Glutamatergic neuron (in vitro differentiated cells): ENCODE measurements at regions not wholly inside any gene's neighbourhood (a gene's known extent, or its start where the extent isn't known, plus 50 kb on each side); places are given as distances from the start of the nearest gene placed in this dataset.

Experiments
- DNase-seq: peaks from one replicate; pipeline ENCODE4 v3.0.0; 2022
- H3K27ac Mint-ChIP-seq: one replicate; pipeline ENCODE4 v1.8.0; 2020; ENCODE audit warnings: mild to moderate bottlenecking, mixed read lengths, inconsistent platforms; ENCODE audit not compliant: unreplicated experiment
- H3K27me3 Mint-ChIP-seq: one replicate; pipeline ENCODE4 v1.8.0; 2020; ENCODE audit warnings: mild to moderate bottlenecking, moderate library complexity, mixed read lengths, inconsistent platforms; ENCODE audit not compliant: unreplicated experiment
- H3K36me3 Mint-ChIP-seq: one replicate; pipeline ENCODE4 v1.8.0; 2020; ENCODE audit warnings: mild to moderate bottlenecking, mixed read lengths, inconsistent platforms; ENCODE audit not compliant: unreplicated experiment
- H3K4me1 Mint-ChIP-seq: one replicate; pipeline ENCODE4 v1.8.0; 2020; ENCODE audit warnings: mild to moderate bottlenecking, low read depth, mixed read lengths, inconsistent platforms; ENCODE audit not compliant: unreplicated experiment
- H3K4me3 Mint-ChIP-seq: one replicate; pipeline ENCODE4 v1.8.0; 2020; ENCODE audit warnings: mild to moderate bottlenecking, mixed read lengths, inconsistent platforms; ENCODE audit not compliant: unreplicated experiment
- H3K9me3 Mint-ChIP-seq: one replicate; pipeline ENCODE4 v1.8.0; 2020; ENCODE audit warnings: mild to moderate bottlenecking, moderate library complexity, mixed read lengths, inconsistent platforms; ENCODE audit not compliant: unreplicated experiment
- TF ChIP-seq, protein P1 (sequence below): fragments of 200-600 bp; sonication (generic); IDR thresholded peaks from one replicate; pipeline ENCODE4 v1.5.0; 2021; ENCODE audit not compliant: partially characterized antibody, unreplicated experiment

DNA sequence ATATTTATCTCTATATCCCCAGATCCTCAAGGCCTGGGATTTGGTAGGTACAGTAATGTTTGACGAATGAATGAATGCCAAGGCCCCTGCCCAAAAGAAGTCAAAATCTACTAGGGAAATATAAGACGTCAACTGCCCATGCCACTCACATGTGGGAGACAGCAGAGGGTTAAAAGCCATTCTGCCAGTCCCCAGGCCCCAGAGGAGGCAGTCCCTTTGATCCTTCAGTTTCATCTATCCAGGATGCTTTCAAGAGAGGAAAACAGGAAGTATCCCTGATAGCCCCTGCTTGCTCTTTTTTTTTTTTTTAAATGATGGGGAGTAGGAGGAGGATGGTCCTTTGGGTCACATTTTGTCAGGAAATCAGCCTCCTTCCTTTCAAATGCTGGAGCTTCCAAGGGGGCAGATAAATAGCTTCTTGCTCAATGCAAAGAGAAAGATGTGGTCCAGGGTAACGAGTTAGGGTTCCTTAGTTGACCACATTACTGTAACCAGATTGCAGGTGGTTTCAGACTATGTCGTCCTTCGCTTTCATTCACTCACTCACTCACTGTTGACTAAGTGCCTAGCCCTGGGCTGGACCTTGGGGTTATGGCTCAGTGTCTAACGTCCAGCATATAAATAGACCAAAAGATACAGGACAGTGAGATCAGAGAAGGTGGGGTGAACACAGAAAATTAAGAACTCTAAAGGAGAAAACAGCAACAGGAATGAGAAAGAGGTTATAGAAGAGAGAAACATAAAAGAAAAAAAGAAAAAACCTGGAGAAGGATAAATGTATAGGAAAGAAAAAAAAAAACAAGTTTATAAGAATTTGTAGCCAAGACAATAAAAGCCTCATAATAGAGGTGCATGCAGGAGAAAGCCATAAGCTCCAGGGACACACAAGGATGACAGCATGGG lies 64.6 kb upstream of the PIM1 start:
- H3K4me1 Mint-ChIP-seq = peaks cover 35% of the 10 kb centered on the region
- H3K4me3 Mint-ChIP-seq = peak overlapping the region; percentile 21
- H3K27me3 Mint-ChIP-seq = peaks cover 9% of the 10 kb centered on the region
- TF ChIP-seq, protein P1, sequence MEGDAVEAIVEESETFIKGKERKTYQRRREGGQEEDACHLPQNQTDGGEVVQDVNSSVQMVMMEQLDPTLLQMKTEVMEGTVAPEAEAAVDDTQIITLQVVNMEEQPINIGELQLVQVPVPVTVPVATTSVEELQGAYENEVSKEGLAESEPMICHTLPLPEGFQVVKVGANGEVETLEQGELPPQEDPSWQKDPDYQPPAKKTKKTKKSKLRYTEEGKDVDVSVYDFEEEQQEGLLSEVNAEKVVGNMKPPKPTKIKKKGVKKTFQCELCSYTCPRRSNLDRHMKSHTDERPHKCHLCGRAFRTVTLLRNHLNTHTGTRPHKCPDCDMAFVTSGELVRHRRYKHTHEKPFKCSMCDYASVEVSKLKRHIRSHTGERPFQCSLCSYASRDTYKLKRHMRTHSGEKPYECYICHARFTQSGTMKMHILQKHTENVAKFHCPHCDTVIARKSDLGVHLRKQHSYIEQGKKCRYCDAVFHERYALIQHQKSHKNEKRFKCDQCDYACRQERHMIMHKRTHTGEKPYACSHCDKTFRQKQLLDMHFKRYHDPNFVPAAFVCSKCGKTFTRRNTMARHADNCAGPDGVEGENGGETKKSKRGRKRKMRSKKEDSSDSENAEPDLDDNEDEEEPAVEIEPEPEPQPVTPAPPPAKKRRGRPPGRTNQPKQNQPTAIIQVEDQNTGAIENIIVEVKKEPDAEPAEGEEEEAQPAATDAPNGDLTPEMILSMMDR = no peak
- H3K9me3 Mint-ChIP-seq = peaks cover 13% of the 10 kb centered on the region
- peak overlapping the region; percentile 49 for H3K27ac Mint-ChIP-seq
- DNase-seq = no peak
- no peaks in the 10 kb centered on the region for H3K36me3 Mint-ChIP-seq

DNA sequence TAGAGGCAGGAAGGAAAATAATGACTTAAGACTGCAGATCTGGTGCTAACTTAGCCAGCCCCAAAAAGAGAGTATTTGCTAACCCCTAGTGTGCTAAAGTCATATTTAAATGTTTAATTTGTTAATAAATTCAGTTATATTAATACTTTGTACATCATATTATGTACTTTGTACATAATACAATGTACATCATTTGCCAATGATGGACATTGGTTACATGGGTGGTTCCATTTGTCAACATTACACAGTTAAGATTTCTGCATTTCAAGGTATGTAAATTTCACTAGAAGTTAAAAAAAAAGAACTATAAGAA lies 63.9 kb upstream of the PIM1 start:
- Mint-ChIP-seq H3K4me3 (no peak overlapping the region), H3K27me3 (peaks cover 6% of the 10 kb centered on the region), H3K27ac (no peak overlapping the region), H3K36me3 (no peaks in the 10 kb centered on the region), H3K4me1 (peaks cover 35% of the 10 kb centered on the region), H3K9me3 (peaks cover 10% of the 10 kb centered on the region)
- TF ChIP-seq, protein P1 = no peak
- no peak for DNase-seq

DNA sequence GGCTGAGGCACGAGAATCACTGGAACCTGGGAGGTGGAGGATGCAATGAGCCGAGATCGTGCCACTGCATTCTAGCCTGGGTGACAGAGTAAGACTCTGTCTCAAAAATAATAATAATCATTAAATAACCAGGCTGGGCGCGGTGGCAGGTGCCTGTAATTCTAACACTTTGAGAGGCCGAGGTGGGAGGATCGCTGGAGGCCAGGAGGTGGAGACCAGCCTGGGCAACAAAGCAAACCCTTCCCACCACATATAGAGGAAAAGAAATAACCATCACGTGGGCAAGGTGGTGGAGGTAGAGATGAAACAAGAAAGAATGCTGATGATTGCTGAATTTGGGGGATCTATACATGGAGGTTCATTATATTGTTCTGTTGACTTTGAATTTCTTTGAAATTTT lies 63.4 kb upstream of the PIM1 start:
- no peak overlapping the region for H3K27ac Mint-ChIP-seq
- H3K4me1 Mint-ChIP-seq = peaks cover 35% of the 10 kb centered on the region

DNA sequence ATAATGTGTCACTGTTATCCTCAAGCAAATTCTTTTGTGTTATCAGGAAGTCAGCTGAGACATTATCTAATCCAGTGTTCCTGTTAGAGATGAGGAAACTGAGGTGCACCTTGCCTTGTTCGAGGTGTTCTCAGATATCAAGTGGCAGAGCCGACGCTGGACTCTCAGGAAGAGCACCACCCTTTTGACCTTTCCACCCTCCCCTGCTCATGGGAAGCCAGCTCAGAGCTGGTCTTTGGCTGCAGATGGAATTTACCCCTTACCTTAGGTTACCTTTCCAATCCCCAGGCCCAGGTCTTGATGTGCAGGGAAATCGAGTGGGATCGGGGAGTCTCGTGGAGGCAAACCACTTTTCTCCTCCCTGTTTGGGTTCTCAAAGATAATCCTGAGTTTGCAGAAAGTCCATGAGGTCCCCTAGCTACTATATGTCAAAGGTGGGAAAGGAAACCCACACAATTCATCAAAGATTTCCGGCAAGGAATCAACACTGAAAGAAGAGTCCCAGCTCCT lies 62.9 kb upstream of the PIM1 start:
- no peak overlapping the region for H3K4me3 Mint-ChIP-seq

More for the DNA sequence above, 63.4 kb upstream of the PIM1 start:
- Mint-ChIP-seq H3K36me3 (no peaks in the 10 kb centered on the region), H3K27me3 (peaks cover 6% of the 10 kb centered on the region), H3K9me3 (peaks cover 10% of the 10 kb centered on the region), H3K4me3 (no peak overlapping the region)
- TF ChIP-seq, protein P1 = no peak
- no peak for DNase-seq

More for the DNA sequence above, 62.9 kb upstream of the PIM1 start:
- no peak overlapping the region for H3K27ac Mint-ChIP-seq
- DNase-seq = no peak
- peaks cover 8% of the 10 kb centered on the region for H3K9me3 Mint-ChIP-seq
- peaks cover 3% of the 10 kb centered on the region for H3K27me3 Mint-ChIP-seq
- peaks cover 30% of the 10 kb centered on the region for H3K4me1 Mint-ChIP-seq
- TF ChIP-seq, protein P1 = no peak
- H3K36me3 Mint-ChIP-seq = no peaks in the 10 kb centered on the region
